HUES6 (cell line): ENCODE measurements at regions not wholly inside any gene's neighbourhood (a gene's known extent, or its start where the extent isn't known, plus 50 kb on each side); places are given as distances from the start of the nearest gene placed in this dataset.

ENCODE experiments used
- H3K27ac ChIP-seq: 2 replicates; pipeline ENCODE4 v1.7.0; 2013; ENCODE audit warnings: low read depth, mild to moderate bottlenecking, low read length, inconsistent platforms
- H3K27me3 ChIP-seq: 2 replicates; pipeline ENCODE4 v1.6.1; 2013; ENCODE audit warnings: low read length; ENCODE audit not compliant: control insufficient read depth, insufficient read depth
- H3K36me3 ChIP-seq: 2 replicates; pipeline ENCODE4 v1.6.1; 2013; ENCODE audit warnings: low read length; ENCODE audit not compliant: control insufficient read depth, insufficient read depth
- H3K4me1 ChIP-seq: 2 replicates; pipeline ENCODE4 v1.6.1; 2013; ENCODE audit warnings: low read length; ENCODE audit not compliant: control insufficient read depth, insufficient read depth
- H3K4me3 ChIP-seq: 2 replicates; pipeline ENCODE4 v1.5.1; 2013; ENCODE audit warnings: low read depth, low read length
- H3K9ac ChIP-seq: one replicate; pipeline ENCODE4 v1.6.1; 2013; ENCODE audit warnings: mild to moderate bottlenecking, low read length
- H3K9me3 ChIP-seq: 2 replicates; pipeline ENCODE4 v1.6.1; 2013; ENCODE audit warnings: low read depth, low read length; ENCODE audit not compliant: control insufficient read depth, insufficient read depth

DNA sequence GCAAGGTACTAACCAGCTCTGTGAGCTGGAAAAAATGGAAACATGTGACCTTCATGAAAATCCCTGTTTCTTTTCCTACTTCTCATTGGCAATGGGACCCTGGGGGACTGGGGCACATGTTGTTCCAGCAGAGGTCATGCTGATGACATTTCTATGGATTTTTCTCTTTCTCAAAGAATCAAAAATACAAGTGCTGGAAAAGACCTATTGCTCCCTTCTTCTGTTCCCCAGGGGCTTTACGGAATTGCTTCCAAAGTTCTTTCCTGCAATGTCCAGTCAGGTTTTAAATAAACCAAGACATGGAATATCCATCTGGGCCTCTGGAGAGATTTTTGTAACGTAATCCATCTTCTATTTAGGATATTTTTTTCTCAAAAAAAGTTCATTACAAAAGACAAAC, 1006.1 kb upstream of the CELF4 start:
- Histone ChIP-seq H3K9ac (no peak overlapping the region), H3K4me1 (no peaks in the 10 kb centered on the region), H3K4me3 (no peak overlapping the region), H3K9me3 (no peaks in the 10 kb centered on the region; the same call in 1 of the 2 replicates), H3K36me3 (no peaks in the 10 kb centered on the region), H3K27me3 (no peaks in the 10 kb centered on the region), H3K27ac (no peak overlapping the region)

DNA sequence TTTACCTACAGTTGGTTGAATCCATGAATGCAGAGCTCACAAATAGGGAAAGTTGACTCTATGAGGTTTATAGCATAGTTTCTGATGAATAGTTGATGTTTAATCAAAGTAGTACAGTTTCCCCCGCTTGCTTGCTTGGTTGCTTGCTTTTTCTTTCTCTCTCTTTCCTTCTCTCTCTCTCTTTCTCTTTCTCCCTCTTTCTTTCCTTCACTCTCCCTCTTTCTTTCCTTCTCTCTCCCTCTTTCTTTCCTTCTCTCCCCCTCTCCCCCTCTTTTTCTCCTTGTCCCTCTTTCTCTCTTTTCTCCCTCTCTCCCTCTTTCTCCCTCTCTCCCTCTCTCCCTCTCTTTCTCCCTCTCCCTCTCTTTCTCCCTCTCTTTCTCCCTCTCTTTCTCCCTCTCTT, 999.9 kb upstream of the CELF4 start:
- Histone ChIP-seq H3K9ac (no peak overlapping the region), H3K36me3 (no peaks in the 10 kb centered on the region), H3K9me3 (no peaks in the 10 kb centered on the region), H3K4me1 (no peaks in the 10 kb centered on the region), H3K27ac (no peak overlapping the region), H3K4me3 (no peak overlapping the region), H3K27me3 (no peaks in the 10 kb centered on the region)

DNA sequence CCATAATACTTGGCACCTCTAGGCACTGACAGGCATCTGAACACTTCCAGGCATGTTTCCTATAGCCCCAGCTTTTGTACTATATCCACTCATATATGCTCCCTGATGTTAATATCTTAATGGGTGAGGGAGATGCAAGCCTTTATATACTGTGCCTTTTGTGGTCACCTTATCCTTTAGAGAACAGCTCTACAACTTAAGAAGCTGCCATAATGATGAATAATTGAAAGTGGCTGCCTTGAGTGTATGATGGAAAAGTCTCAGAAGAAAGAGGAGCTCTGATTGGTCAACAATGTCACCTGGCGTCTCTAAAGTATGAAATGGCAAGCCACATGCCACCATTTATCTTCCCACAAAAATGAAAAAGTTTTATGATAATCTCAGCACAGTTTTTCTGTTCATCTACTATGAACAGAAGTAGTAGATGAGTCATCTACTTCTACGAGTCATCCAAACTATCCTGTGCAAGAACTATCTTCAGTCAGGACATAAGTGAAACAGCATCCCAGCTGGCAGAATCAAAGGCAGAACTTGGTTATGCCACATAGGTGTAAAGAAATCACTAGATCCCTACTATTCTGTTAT, 997.9 kb upstream of the CELF4 start:
- Histone ChIP-seq H3K4me3 (no peak overlapping the region), H3K36me3 (no peaks in the 10 kb centered on the region), H3K9ac (no peak overlapping the region), H3K4me1 (no peaks in the 10 kb centered on the region), H3K27ac (no peak overlapping the region), H3K27me3 (no peaks in the 10 kb centered on the region), H3K9me3 (no peaks in the 10 kb centered on the region)

DNA sequence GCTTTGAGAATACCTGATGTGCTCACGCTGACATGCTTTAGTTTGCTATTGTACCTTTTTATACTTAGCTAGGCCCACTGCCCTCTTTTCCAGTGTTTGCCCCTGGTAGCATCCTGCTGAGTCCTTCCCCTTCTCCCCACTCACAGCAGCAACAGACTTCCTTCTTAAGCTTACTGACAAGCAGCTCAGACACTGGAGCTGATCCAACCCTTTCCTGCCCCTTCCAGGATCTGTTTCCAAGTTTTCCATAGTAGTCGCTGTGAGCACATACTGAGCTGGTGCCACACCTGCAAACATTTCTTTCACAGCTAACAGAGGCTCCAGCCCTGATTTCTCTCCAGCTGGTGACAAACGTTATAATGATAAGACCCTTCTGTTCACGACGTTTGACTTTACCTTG, 991.4 kb upstream of the CELF4 start:
- Histone ChIP-seq H3K27me3 (no peaks in the 10 kb centered on the region), H3K36me3 (no peaks in the 10 kb centered on the region)

DNA sequence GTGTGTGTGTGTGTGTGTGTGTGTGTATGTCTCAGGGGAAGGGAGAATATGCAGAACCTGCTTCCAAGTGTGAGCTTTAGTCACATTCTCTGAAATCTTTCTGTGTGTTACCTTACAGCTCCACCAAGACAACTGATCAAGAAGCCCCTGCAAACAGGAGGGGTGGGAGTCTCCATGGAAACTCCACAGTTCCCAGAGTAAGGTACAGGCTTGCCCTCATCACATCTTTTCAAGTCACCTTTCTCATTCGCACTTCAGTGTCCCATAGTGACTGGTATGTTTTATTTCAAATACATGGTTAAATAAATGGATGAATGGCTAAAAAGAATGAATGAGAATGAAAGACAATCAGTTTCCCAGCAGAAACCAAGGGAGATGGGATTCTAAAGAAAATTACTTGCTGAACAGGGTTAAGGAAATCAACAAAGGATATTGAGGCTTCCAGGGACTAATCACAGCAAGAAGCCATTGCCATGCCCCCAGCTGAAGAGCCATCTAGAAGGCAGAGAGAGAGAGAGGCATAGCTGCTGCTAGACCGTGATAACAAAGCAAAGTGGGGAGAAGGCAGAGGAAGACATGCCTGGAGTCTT, 987.2 kb upstream of the CELF4 start:
- Histone ChIP-seq H3K36me3 (no peaks in the 10 kb centered on the region), H3K4me3 (no peak overlapping the region), H3K9me3 (no peaks in the 10 kb centered on the region), H3K27ac (no peak overlapping the region), H3K27me3 (no peaks in the 10 kb centered on the region), H3K9ac (no peak overlapping the region), H3K4me1 (peaks cover 16% of the 10 kb centered on the region; the same call in 1 of the 2 replicates)

More for the DNA sequence above, 991.4 kb upstream of the CELF4 start:
- H3K9ac ChIP-seq: no peak overlapping the region
- no peak overlapping the region for H3K4me3 ChIP-seq
- no peak overlapping the region for H3K27ac ChIP-seq
- H3K4me1 ChIP-seq: peaks cover 14% of the 10 kb centered on the region; the same call in 1 of the 2 replicates
- no peaks in the 10 kb centered on the region for H3K9me3 ChIP-seq

DNA sequence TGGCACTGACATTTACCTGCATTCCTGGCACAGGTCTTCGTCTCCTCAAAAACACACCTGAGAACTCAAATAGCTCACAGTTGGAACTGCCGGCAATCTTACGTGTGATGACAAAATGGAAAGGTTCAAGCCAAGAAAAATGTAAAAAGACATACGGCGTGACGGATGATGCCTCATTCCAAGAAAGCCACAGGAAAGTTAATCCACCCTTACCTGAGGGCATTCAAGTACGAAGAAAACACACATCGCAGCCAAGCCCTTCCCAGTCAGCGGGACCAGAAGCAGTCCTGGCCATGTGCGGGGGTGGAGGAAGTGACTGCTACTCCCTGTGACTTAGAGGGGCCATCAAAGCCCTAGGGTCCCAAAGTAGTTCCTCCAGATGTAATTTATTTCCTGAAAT, 986.3 kb upstream of the CELF4 start:
- no peak overlapping the region for H3K27ac ChIP-seq
- H3K4me1 ChIP-seq: peaks cover 16% of the 10 kb centered on the region; the same call in 1 of the 2 replicates
- no peaks in the 10 kb centered on the region for H3K36me3 ChIP-seq
- no peaks in the 10 kb centered on the region for H3K9me3 ChIP-seq
- no peak overlapping the region for H3K4me3 ChIP-seq
- H3K9ac ChIP-seq: no peak overlapping the region
- no peaks in the 10 kb centered on the region for H3K27me3 ChIP-seq

DNA sequence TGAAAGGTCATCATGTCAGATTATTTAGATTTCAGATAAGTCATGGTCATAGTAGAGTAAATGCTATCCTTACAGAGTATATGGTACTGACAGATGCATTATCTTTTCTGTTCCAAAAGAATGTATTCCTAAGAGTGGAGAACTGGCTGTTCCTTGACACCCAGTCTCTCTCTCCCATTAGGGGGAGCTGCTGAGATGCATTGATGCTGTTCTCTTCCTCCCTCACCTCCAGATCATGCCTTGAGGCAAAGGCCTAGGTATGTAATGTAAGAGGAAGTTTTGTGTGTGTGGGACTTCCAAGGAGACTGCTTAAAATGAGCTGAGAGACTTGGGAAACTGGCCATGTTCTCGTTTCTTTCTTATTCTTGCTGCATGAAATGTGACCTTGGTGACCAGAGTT, 979.5 kb upstream of the CELF4 start:
- no peaks in the 10 kb centered on the region for H3K36me3 ChIP-seq
- H3K27ac ChIP-seq: no peak overlapping the region
- H3K9me3 ChIP-seq: no peaks in the 10 kb centered on the region
- H3K27me3 ChIP-seq: no peaks in the 10 kb centered on the region
- no peak overlapping the region for H3K9ac ChIP-seq
- H3K4me1 ChIP-seq: peaks cover 4% of the 10 kb centered on the region
- no peak overlapping the region for H3K4me3 ChIP-seq

DNA sequence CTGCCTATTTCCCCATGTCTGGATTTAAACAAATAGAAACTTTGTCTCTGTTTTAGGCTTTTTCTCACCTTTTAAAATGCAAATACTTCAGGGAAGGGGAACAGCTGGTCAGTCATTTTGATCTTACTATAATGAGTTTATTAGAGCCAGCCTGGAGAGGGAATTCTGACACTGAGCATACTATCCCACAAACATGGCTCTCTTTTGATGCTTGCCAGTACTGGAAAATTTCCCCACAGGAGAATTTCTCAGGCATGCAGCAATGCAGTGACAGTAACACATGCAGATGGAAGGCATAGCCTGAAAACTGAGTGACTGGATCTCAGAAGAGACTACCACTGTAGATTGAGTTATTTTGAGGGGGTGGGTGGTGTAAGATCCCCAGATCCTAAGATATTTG, 974.3 kb upstream of the CELF4 start:
- H3K4me1 ChIP-seq: no peaks in the 10 kb centered on the region
- no peaks in the 10 kb centered on the region for H3K27me3 ChIP-seq
- no peaks in the 10 kb centered on the region for H3K36me3 ChIP-seq
- no peak overlapping the region for H3K9ac ChIP-seq
- H3K27ac ChIP-seq: no peak overlapping the region
- H3K9me3 ChIP-seq: no peaks in the 10 kb centered on the region
- H3K4me3 ChIP-seq: no peak overlapping the region

DNA sequence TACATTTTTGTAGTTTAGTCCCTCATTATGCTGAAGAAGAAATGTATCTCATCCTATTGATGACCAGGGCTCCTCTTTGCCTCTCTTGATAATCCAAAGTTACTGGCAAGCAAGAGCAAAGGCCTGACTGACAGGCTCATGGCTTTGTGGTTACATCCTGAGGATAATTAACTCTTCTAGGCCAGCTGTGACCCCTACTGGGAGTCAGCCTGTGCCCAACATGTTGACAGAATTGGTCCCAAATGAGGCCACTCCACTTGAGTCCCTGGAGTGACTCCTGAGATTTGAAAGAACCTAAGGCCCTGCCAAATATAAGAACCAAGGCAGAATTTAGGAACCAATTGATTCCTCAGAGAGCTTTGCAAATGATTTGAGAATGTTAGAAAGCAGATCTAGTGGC, 973.8 kb upstream of the CELF4 start:
- H3K36me3 ChIP-seq: no peaks in the 10 kb centered on the region
- no peaks in the 10 kb centered on the region for H3K4me1 ChIP-seq
- H3K9ac ChIP-seq: no peak overlapping the region
- H3K27me3 ChIP-seq: no peaks in the 10 kb centered on the region
- H3K4me3 ChIP-seq: no peak overlapping the region
- no peak overlapping the region for H3K27ac ChIP-seq
- no peaks in the 10 kb centered on the region for H3K9me3 ChIP-seq

DNA sequence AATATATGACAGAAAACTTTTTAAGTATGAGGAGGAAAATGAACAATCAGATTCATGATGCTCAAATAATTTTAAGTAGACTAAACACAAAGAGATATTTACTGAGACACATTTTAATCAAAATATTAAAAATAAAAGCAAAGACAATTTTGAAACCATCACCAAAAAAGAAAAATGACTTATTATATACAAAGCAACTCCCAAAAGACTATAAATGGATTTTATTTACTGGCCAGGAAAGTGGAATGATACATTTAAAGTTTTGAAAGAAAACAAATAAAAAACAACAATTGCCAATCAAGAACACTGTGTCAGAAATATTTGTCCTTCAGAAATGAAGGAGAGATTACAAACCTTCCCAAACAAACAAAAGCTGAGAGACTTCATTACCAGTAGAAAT, 968.5 kb upstream of the CELF4 start:
- Histone ChIP-seq H3K4me1 (no peaks in the 10 kb centered on the region), H3K36me3 (no peaks in the 10 kb centered on the region), H3K9me3 (peaks cover 6% of the 10 kb centered on the region; the same call in 1 of the 2 replicates), H3K27ac (no peak overlapping the region), H3K9ac (no peak overlapping the region), H3K4me3 (no peak overlapping the region), H3K27me3 (no peaks in the 10 kb centered on the region)

DNA sequence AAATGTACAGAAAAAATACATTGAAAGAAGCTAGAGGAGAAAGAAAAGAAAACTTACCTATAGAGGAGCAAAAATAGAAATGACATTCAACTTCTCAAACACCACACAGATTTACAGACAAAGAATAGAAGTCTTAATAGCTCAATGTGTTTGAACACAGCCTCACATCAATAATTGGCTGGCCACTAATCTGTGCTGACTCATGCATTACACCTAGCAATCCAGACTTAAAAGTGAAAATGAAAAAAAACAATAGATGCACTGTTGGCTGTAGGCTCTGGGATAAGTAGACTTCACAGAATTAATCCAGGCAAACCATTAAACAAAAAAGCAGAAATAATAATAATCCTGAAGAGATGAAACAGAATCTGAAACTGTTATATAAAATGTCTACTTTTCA, 961.3 kb upstream of the CELF4 start:
- H3K36me3 ChIP-seq: no peaks in the 10 kb centered on the region
- H3K9me3 ChIP-seq: no peaks in the 10 kb centered on the region
- no peaks in the 10 kb centered on the region for H3K4me1 ChIP-seq
- no peak overlapping the region for H3K27ac ChIP-seq
- H3K4me3 ChIP-seq: no peak overlapping the region
- H3K9ac ChIP-seq: no peak overlapping the region
- H3K27me3 ChIP-seq: no peaks in the 10 kb centered on the region
